ENCODE measurements at regions not wholly inside any gene's neighbourhood (a gene's known extent, or its start where the extent isn't known, plus 50 kb on each side); places are given as distances from the start of the nearest gene placed in this dataset.

DNA sequence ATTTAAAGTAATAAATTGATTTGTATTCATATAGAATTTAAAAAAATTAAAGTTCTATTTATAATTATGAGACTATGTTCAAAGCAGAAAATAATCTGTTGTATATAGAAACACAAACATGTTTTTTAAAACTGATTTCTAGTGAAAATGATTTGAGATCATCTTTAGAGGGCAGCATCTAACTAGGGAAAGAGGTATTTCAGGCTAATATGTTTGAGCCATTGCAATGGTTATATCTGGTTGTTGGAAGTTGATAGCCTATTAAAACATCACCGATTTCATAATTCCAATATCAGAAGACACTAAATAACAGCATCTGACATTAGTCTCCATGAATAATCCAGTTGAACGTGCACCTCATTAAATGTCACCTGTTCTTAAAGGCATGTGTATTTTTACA is 79.8 kb upstream of the SLITRK6 start:
- TF ChIP-seq, protein P1, sequence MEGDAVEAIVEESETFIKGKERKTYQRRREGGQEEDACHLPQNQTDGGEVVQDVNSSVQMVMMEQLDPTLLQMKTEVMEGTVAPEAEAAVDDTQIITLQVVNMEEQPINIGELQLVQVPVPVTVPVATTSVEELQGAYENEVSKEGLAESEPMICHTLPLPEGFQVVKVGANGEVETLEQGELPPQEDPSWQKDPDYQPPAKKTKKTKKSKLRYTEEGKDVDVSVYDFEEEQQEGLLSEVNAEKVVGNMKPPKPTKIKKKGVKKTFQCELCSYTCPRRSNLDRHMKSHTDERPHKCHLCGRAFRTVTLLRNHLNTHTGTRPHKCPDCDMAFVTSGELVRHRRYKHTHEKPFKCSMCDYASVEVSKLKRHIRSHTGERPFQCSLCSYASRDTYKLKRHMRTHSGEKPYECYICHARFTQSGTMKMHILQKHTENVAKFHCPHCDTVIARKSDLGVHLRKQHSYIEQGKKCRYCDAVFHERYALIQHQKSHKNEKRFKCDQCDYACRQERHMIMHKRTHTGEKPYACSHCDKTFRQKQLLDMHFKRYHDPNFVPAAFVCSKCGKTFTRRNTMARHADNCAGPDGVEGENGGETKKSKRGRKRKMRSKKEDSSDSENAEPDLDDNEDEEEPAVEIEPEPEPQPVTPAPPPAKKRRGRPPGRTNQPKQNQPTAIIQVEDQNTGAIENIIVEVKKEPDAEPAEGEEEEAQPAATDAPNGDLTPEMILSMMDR (IDR thresholded peaks at IDR 0.05; ENCODE audit: control extremely low read depth, extremely low read depth, low read depth, missing control alignments): no peak
- DNase-seq (ENCODE audit: extremely low spot score): no peak
- ChIA-PET CTCF (no interaction called here), POLR2A (no interaction called here)

DNA sequence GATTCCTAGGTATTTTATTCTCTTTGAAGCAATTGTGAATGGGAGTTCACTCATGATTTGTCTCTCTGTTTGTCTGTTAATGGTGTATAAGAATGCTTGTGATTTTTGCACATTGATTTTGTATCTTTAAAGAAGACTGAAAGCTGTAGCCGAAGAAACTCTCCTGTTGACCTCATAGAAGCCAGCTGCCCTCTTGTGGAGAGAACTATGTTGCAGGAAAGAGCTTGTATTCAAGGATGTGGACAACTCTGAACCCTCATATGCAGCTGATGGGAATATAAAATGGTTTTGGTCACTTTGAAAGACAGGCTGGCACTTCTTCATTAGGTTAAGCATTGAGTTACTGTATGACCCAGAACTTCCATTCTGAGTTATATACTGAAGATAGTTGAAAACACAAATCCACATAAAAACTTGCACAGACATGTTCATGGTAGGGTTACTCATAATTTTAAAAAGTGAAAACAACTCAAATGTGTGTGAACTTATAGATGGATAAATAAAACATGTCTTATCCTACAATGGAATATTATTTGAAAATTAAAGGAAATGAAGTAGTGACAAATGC is 65.8 kb upstream of the SLITRK6 start:
- TF ChIP-seq, protein P1 (IDR thresholded peaks at IDR 0.05; ENCODE audit: control extremely low read depth, extremely low read depth, low read depth, missing control alignments): no peak
- CTCF ChIA-PET: interaction anchor here (0.8 to 1.4 kb wide), 2 partner anchors 14 to 23 kb away, joined by 3 read pairs; no protein-coding TSS in a partner anchor
- POLR2A ChIA-PET: no interaction called here
- no peak for DNase-seq (ENCODE audit: extremely low spot score)

DNA sequence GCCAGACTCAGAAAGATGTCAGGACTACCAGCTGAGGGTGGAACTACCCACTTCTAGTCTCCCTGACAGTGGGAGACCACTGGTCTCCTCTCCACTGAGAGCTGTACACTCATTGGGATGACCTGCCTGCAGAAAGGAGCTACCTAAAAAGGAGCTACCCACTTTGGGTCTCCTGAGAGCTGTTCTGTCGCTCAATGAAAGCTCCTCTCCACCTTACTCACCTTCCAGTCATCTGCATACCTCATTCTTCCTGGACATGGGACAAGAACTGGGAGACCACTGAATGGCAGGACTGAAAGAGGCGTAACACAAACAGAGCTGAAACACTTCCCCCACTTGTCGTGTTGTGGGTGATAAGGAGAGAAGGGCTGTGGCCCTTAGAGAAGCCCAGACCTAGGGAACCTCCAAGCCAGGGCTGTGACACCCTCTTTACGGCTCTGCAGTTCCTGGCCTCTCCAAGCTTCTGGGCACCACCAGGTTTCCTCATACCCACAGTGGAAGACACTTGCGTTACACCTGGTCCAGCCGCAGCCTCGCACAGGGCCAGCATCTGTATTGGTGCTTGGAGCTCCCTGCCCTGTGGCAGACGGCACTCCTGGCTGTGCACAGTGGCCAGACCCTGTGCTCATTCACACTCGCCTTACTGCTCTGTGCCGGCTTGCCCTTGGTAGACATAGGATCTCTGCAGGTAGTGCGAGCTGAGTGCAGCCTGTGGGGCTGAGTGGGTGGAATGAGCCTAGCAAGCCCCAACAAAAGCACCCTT is 54.9 kb upstream of the SLITRK6 start:
- POLR2A ChIA-PET: no interaction called here
- DNase-seq (ENCODE audit: extremely low spot score): no peak
- TF ChIP-seq, protein P1 (IDR thresholded peaks at IDR 0.05; ENCODE audit: control extremely low read depth, extremely low read depth, low read depth, missing control alignments): no peak
- CTCF ChIA-PET: no interaction called here

DNA sequence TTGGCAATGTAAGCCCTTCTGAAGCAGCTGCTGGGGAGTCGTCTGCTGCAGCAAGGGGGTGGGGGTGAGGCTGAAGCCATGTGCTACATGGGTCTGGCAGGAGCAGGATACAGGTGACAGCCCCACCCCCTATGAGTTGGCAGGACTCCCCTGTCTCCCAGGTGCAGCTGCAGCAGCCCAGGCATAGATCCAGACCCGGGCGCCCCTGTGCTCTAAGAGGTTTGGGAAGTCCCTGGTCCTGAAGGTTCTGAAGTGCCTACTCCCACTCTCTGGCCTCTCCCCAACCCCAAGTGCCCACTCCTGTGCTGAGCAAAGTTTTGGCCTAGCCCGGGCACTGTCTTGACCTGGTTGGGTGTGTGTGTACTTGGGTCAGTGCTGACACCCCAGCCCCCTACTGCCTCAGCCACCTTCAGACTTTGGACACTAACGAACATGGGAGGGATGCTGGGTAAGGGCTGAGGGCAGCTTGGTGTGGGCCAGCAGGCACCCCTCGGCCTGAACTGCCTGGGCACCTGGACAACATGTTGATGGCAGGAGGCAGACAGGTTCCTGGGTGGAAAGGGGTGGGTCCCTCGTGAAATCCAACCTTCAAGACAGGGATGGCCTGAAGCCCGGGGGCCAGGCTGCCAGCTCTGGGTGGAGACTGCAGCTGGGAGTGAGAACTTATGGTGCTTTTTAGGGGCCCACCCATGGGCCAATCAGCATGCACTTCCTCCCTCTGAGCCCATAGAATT is 54.1 kb upstream of the SLITRK6 start:
- TF ChIP-seq, protein P1 (IDR thresholded peaks at IDR 0.05; ENCODE audit: control extremely low read depth, extremely low read depth, low read depth, missing control alignments): no peak
- ChIA-PET POLR2A (no interaction called here), CTCF (no interaction called here)
- DNase-seq (ENCODE audit: extremely low spot score): no peak
